Motor neuron (in vitro differentiated cells): ENCODE measurements at regions not wholly inside any gene's neighbourhood (a gene's known extent, or its start where the extent isn't known, plus 50 kb on each side); places are given as distances from the start of the nearest gene placed in this dataset.
"Not testable (repeated sequence)": the region's sequence is repeated elsewhere in the genome, so short reads cannot be mapped to it uniquely, and the experiment has no call there.

Experiments
- ATAC-seq, 8 experiments: fragments of 200-7000 bp; cut with Tn5 transposase; replicated peaks in 6 of 8; 2 replicates each; pipeline ENCODE4 v1.8.0; 2021; ENCODE audit warnings: mild to moderate bottlenecking in 8 of 8, moderate library complexity in 8 of 8
- H3K27ac ChIP-seq, 2 donors: fragments of 250-450 bp; sonication (Bioruptor Pico); 2 replicates each; pipeline ENCODE4 v1.9.0; 2021; ENCODE audit warnings: antibody characterized with exemption in 2 of 2, mild to moderate bottlenecking in 2 of 2, moderate library complexity in 1 of 2
- H3K4me1 ChIP-seq, 2 donors: fragments of 250-450 bp; sonication (Bioruptor Pico); replicated peaks in 1 of 2; 2 replicates each; pipeline ENCODE4 v1.6.1; 2021; ENCODE audit warnings: antibody characterized with exemption in 2 of 2, mild to moderate bottlenecking in 2 of 2, moderate library complexity in 1 of 2
- H3K4me3 ChIP-seq, 5 donors: fragments of 250-450 bp; sonication (Bioruptor Pico); 2 replicates each; pipeline ENCODE4 v1.9.0; 2021; ENCODE audit warnings: antibody characterized with exemption in 5 of 5, mild to moderate bottlenecking in 5 of 5, moderate library complexity in 4 of 5
- WGBS, 10 experiments: fragments of 450-650 bp; shearing (Covaris generic); methylation state at CpG; one replicate each; pipeline ENCODE4 v1.0.0; 2022; 5-methylcytosine and 5-hydroxymethylcytosine counted together
- in situ Hi-C, 9 experiments: fragments of 400-800 bp; cut with MboI; loops; one replicate each; pipeline ENCODE4 v1.15.0; 2021; ENCODE audit warnings: low sequenced_read_pairs in 9 of 9, low pct_unique_long_range_greater_than_20kb in 2 of 9; ENCODE audit not compliant: unreplicated experiment in 9 of 9

GRCh38 chr11:110347660-110348059 lies 51.2 kb upstream of the RDX start:
- WGBS, 10 experiments = 60 to 100% (median 95%) methylated on average over 1 to 4 of the region's 4 CpGs
- no peak overlapping the region for H3K4me3 ChIP-seq
- in situ Hi-C loops = no loop called here

GRCh38 chr11:110349138-110349996 lies 53.0 kb upstream of the RDX start:
- H3K4me3 ChIP-seq = no peak overlapping the region
- H3K4me1 ChIP-seq = peaks cover 0 to 3% of the 10 kb centered on the region in 2 donors
- H3K27ac ChIP-seq = no peak overlapping the region
- in situ Hi-C loops = no loop called here
- 67 to 90% (median 78%) methylated on average over 2 to 7 of the region's 7 CpGs for WGBS, 10 experiments
- ATAC-seq = no peak

More at GRCh38 chr11:110347660-110348059, 51.2 kb upstream of the RDX start:
- peaks cover 0 to 3% of the 10 kb centered on the region in 2 donors for H3K4me1 ChIP-seq
- H3K27ac ChIP-seq = no peak overlapping the region
- no peak for ATAC-seq

GRCh38 chr11:110349997-110350383 lies 53.6 kb upstream of the RDX start:
- H3K27ac ChIP-seq, H3K4me3 ChIP-seq, ATAC-seq, H3K4me1 ChIP-seq: not testable (repeated sequence)
- in situ Hi-C loops = loop anchor here in 1 of 9 experiments (25.0 kb wide), 1 partner anchor 138 kb away; no protein-coding TSS in a partner anchor
- WGBS, 10 experiments = 50 to 100% (median 86%) methylated on average over 1 to 5 of the region's 5 CpGs

GRCh38 chr11:110355011-110355744 lies 58.8 kb upstream of the RDX start:
- no peak overlapping the region for H3K27ac ChIP-seq
- in situ Hi-C loops = loop anchor here in 1 of 9 experiments (25.0 kb wide), 1 partner anchor 143 kb away; no protein-coding TSS in a partner anchor
- WGBS, 10 experiments = 0 to 46% (median 31%) methylated on average over 1 to 5 of the region's 7 CpGs; no CpG with 5 or more reads in 2 of the 10 experiments
- peak; percentile 26 to 74 (median 61) for ATAC-seq
- peaks cover 0 to 5% of the 10 kb centered on the region in 2 donors for H3K4me1 ChIP-seq
- H3K4me3 ChIP-seq = no peak overlapping the region

GRCh38 chr11:110356762-110357671 lies 60.6 kb upstream of the RDX start:
- WGBS, 10 experiments = 29 to 92% (median 71%) methylated on average over 2 to 5 of the region's 5 CpGs
- Histone ChIP-seq H3K27ac (no peak overlapping the region), H3K4me3 (no peak overlapping the region), H3K4me1 (peaks cover 0 to 5% of the 10 kb centered on the region in 2 donors)
- ATAC-seq = peak in 7 of 8 experiments; percentile 29 to 97 (median 74)
- in situ Hi-C loops = loop anchor here in 1 of 9 experiments (25.0 kb wide), 1 partner anchor 145 kb away; no protein-coding TSS in a partner anchor

- Histone ChIP-seq H3K27ac (no peak overlapping the region), H3K4me1 (peaks cover 0 to 10% of the 10 kb centered on the region in 2 donors), H3K4me3 (no peak overlapping the region)
- 81 to 100% (median 93%) methylated on average over 2 to 3 of the region's 3 CpGs; no CpG with 5 or more reads in 2 of the 10 experiments for WGBS, 10 experiments
- ATAC-seq = no peak
- in situ Hi-C loops = loop anchor here in 1 of 9 experiments (25.0 kb wide), 1 partner anchor 146 kb away; no protein-coding TSS in a partner anchor
Observed at GRCh38 chr11:110358336-110358735, 61.9 kb upstream of the RDX start.

- not testable (repeated sequence) for H3K4me3 ChIP-seq, H3K27ac ChIP-seq, ATAC-seq
- peaks cover 0 to 13% of the 10 kb centered on the region in 2 donors for H3K4me1 ChIP-seq
- in situ Hi-C loops = loop anchor here in 1 of 9 experiments (25.0 kb wide), 1 partner anchor 149 kb away; no protein-coding TSS in a partner anchor
- 62 to 100% (median 79%) methylated on average over 1 to 3 of the region's 3 CpGs; no CpG with 5 or more reads in 2 of the 10 experiments for WGBS, 10 experiments
Observed at GRCh38 chr11:110360781-110361408, 64.5 kb upstream of the RDX start.

GRCh38 chr11:110362971-110363509 lies 66.6 kb upstream of the RDX start:
- peak overlapping the region in 1 of 2 donors; percentile 11 for H3K27ac ChIP-seq
- in situ Hi-C loops = loop anchor here in 1 of 9 experiments (25.0 kb wide), 1 partner anchor 151 kb away; no protein-coding TSS in a partner anchor
- H3K4me1 ChIP-seq = peaks cover 0 to 11% of the 10 kb centered on the region in 2 donors
- 0 to 70% (median 22%) methylated on average over 1 to 6 of the region's 6 CpGs; no CpG with 5 or more reads in 1 of the 10 experiments for WGBS, 10 experiments
- H3K4me3 ChIP-seq = no peak overlapping the region
- ATAC-seq = peak in 5 of 8 experiments; percentile 75 to 94 (median 82)

- Histone ChIP-seq H3K4me1 (peaks cover 0 to 11% of the 10 kb centered on the region in 2 donors), H3K4me3 (no peak overlapping the region), H3K27ac (no peak overlapping the region)
- peak in 6 of 8 experiments; percentile 57 to 89 (median 82) for ATAC-seq
- 63 to 93% (median 73%) methylated on average over 1 to 6 of the region's 6 CpGs; no CpG with 5 or more reads in 2 of the 10 experiments for WGBS, 10 experiments
- in situ Hi-C loops = loop anchor here in 1 of 9 experiments (25.0 kb wide), 1 partner anchor 154 kb away; no protein-coding TSS in a partner anchor
Observed at GRCh38 chr11:110366291-110366690, 63.5 kb upstream of the FDX1 start.

GRCh38 chr11:110367571-110367970 lies 62.2 kb upstream of the FDX1 start:
- 0 to 92% (median 69%) methylated on average over 2 of the region's 2 CpGs for WGBS, 10 experiments
- H3K4me1 ChIP-seq = peaks cover 0 to 11% of the 10 kb centered on the region in 2 donors
- ATAC-seq = no peak
- no peak overlapping the region for H3K4me3 ChIP-seq
- H3K27ac ChIP-seq = no peak overlapping the region
- in situ Hi-C loops = loop anchor here in 1 of 9 experiments (25.0 kb wide), 1 partner anchor 155 kb away; no protein-coding TSS in a partner anchor

- H3K4me3 ChIP-seq = no peak overlapping the region
- H3K4me1 ChIP-seq = peaks cover 0 to 9% of the 10 kb centered on the region in 2 donors
- in situ Hi-C loops = loop anchor here in 4 of 9 experiments (10.0 to 25.0 kb wide), 2 partner anchors 159 to 166 kb away; no protein-coding TSS in a partner anchor
- WGBS, 10 experiments = 71 to 83% (median 80%) methylated on average over 1 of the region's 1 CpG; no CpG with 5 or more reads in 7 of the 10 experiments
- ATAC-seq = no peak
- no peak overlapping the region for H3K27ac ChIP-seq
Observed at GRCh38 chr11:110371084-110371483, 58.7 kb upstream of the FDX1 start.
